A673 (cell line): ENCODE measurements at regions not wholly inside any gene's neighbourhood (a gene's known extent, or its start where the extent isn't known, plus 50 kb on each side); places are given as distances from the start of the nearest gene placed in this dataset.
A peak's percentile ranks its signal among the peaks of the same experiment; 100 is the strongest.

Experiments
- BruUV-seq: library from RNA; stranded (reverse); fragments of 400-500 nt; replicated peaks from 2 replicates; lab custom pipeline; 2021; lab: Mats Ljungman, UMichigan
- CTCF ChIA-PET: fragments of 300-600 bp; sonication (Branson Sonifier 250); formaldehyde crosslinking; loops from one replicate; lab custom pipeline; 2022; ENCODE audit warnings: antibody characterized with exemption; lab: Charles Lee
- POLR2A ChIA-PET: fragments of 300-600 bp; sonication (Branson Sonifier 250); formaldehyde crosslinking; loops from one replicate; lab custom pipeline; 2022; ENCODE audit warnings: antibody characterized with exemption; ENCODE audit not compliant: low non-redundant PET; lab: Charles Lee
- DNase-seq: peaks from one replicate; pipeline ENCODE4 v3.0.0-alpha.2; 2015; ENCODE audit warnings: low spot score
- H3K27ac ChIP-seq: fragments of 200-600 bp; sonication (generic); 2 replicates; pipeline ENCODE4 v1.5.1; 2016; ENCODE audit warnings: mixed run types, low read depth, mild to moderate bottlenecking, mixed read lengths, antibody characterized with exemption, low read length; ENCODE audit not compliant: poor library complexity, severe bottlenecking
- H3K27me3 ChIP-seq: fragments of 200-600 bp; sonication (generic); replicated peaks from 2 replicates; pipeline ENCODE4 v1.6.1; 2017; ENCODE audit warnings: mixed run types, low read depth, mild to moderate bottlenecking, mixed read lengths, antibody characterized with exemption, low read length; ENCODE audit not compliant: insufficient read depth, poor library complexity
- H3K36me3 ChIP-seq: fragments of 200-600 bp; sonication (generic); 2 replicates; pipeline ENCODE4 v1.6.1; 2016; ENCODE audit warnings: mixed run types, mild to moderate bottlenecking, mixed read lengths, antibody characterized with exemption, low read length; ENCODE audit not compliant: insufficient read depth, poor library complexity, severe bottlenecking
- H3K4me1 ChIP-seq: fragments of 200-600 bp; sonication (generic); 2 replicates; pipeline ENCODE4 v1.6.1; 2017; ENCODE audit warnings: mixed run types, mild to moderate bottlenecking, mixed read lengths, antibody characterized with exemption, low read length; ENCODE audit not compliant: insufficient read depth, poor library complexity, severe bottlenecking
- H3K4me3 ChIP-seq: fragments of 200-600 bp; sonication (generic); 2 replicates; pipeline ENCODE4 v1.5.1; 2016; ENCODE audit warnings: low read depth, mixed run types, mild to moderate bottlenecking, mixed read lengths, low read length; ENCODE audit not compliant: poor library complexity, severe bottlenecking
- H3K9me3 ChIP-seq: fragments of 200-600 bp; sonication (generic); 2 replicates; pipeline ENCODE4 v1.6.1; 2016; ENCODE audit warnings: mixed run types, low read depth, mild to moderate bottlenecking, mixed read lengths, antibody characterized with exemption, low read length; ENCODE audit not compliant: poor library complexity, severe bottlenecking
- CTCF ChIP-seq: fragments of 300-800, 200-600 bp; sonication (generic); conservative IDR thresholded peaks from 2 replicates; pipeline ENCODE4 v1.5.1; 2017; ENCODE audit warnings: low read depth, mild to moderate bottlenecking, antibody characterized with exemption, low read length, moderate library complexity, mixed read lengths
- EZH2 ChIP-seq: fragments of 200-600 bp; sonication (generic); IDR thresholded peaks from 2 replicates; pipeline ENCODE4 v1.6.1; 2017; ENCODE audit warnings: borderline replicate concordance, low read depth, mild to moderate bottlenecking, mixed read lengths, antibody characterized with exemption, low read length; ENCODE audit not compliant: poor library complexity, severe bottlenecking
- intact Hi-C: fragments of 100-400 bp; cut with micrococcal nuclease; formaldehyde crosslinking; loops from one replicate; pipeline ENCODE4 v1.10.0; 2022; ENCODE audit not compliant: unreplicated experiment

GRCh38 chr3:33937628-33938027 lies 139.2 kb downstream of the PDCD6IP start:
- intact Hi-C loops: no loop called here
- no peak for DNase-seq
- H3K9me3 ChIP-seq: no peaks in the 10 kb centered on the region
- no TSS peak for BruUV-seq
- TF ChIP-seq EZH2: no peak
- no peak for TF ChIP-seq CTCF
- ChIA-PET CTCF (no interaction called here), POLR2A (no interaction called here)
- peaks cover 51% of the 10 kb centered on the region for H3K4me1 ChIP-seq
- no peak overlapping the region for H3K4me3 ChIP-seq
- H3K27ac ChIP-seq: no peak overlapping the region
- H3K27me3 ChIP-seq: no peaks in the 10 kb centered on the region
- no peaks in the 10 kb centered on the region for H3K36me3 ChIP-seq

GRCh38 chr3:33940149-33940548 lies 141.7 kb downstream of the PDCD6IP start:
- Histone ChIP-seq H3K4me3 (no peak overlapping the region), H3K9me3 (no peaks in the 10 kb centered on the region), H3K27me3 (no peaks in the 10 kb centered on the region), H3K27ac (peak overlapping the region; percentile 72), H3K36me3 (no peaks in the 10 kb centered on the region), H3K4me1 (peaks cover 69% of the 10 kb centered on the region)
- intact Hi-C loops: no loop called here
- DNase-seq: peak; percentile 45
- CTCF ChIA-PET: no interaction called here
- POLR2A ChIA-PET: no interaction called here
- BruUV-seq: no TSS peak
- TF ChIP-seq CTCF (no peak), EZH2 (no peak)

DNA sequence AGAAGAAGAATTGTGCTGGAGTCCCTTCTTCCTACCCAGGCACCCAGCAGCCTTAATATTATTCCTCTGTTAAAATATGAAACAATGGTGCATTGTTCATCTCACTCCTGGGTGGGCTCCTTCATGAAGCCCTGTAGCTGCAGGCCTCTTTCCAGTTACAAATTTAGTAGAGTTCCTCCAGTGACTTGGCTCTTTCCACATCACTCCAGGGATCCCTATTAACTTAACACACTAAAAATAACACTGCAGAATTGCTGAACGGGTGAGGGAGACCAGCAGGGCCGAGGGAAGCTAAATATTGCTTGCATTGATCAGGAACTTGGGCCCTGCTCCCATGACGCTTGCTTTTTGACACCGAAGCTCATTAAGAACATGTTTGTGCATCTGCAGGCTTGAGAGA lies 142.3 kb downstream of the PDCD6IP start:
- ChIA-PET POLR2A (interaction anchor here (0.6 kb wide), 1 partner anchor 13 kb away, joined by 3 read pairs; no protein-coding TSS in a partner anchor), CTCF (interaction anchor here (1.0 kb wide), 1 partner anchor 14 kb away, joined by 3 read pairs; no protein-coding TSS in a partner anchor)
- no peaks in the 10 kb centered on the region for H3K36me3 ChIP-seq
- H3K9me3 ChIP-seq: no peaks in the 10 kb centered on the region
- H3K4me1 ChIP-seq: peaks cover 69% of the 10 kb centered on the region
- no TSS peak for BruUV-seq
- no peak for TF ChIP-seq CTCF
- no peak for TF ChIP-seq EZH2
- H3K27ac ChIP-seq: peak overlapping the region; percentile 72
- H3K27me3 ChIP-seq: no peaks in the 10 kb centered on the region
- intact Hi-C loops: no loop called here
- no peak overlapping the region for H3K4me3 ChIP-seq
- DNase-seq: peak; percentile 82
